Endothelial cell of umbilical vein (primary cell): ENCODE measurements at regions not wholly inside any gene's neighbourhood (a gene's known extent, or its start where the extent isn't known, plus 50 kb on each side); places are given as distances from the start of the nearest gene placed in this dataset.

Experiments
- BruUV-seq: library from RNA; stranded (reverse); fragments of 400-500 nt; replicated peaks from 2 replicates; lab custom pipeline; 2021; lab: Mats Ljungman, UMichigan
- CTCF ChIA-PET: fragments of 300-600, 350-600 bp; sonication (Branson Sonifier 250); formaldehyde crosslinking; loops from one replicate; lab custom pipeline; 2021; ENCODE audit warnings: antibody characterized with exemption, inconsistent platforms; lab: Charles Lee
- POLR2A ChIA-PET: fragments of 300-600, 350-600 bp; sonication (Branson Sonifier 250); formaldehyde crosslinking; loops from one replicate; lab custom pipeline; 2021; ENCODE audit warnings: antibody characterized with exemption, inconsistent platforms; lab: Charles Lee
- DNase-seq: peaks from one replicate; pipeline ENCODE4 v3.0.0-alpha.2; 2011; ENCODE audit warnings: low read depth, low spot score
- FAIRE-seq: peaks from 2 replicates; lab custom pipeline; 2011; peaks lifted over from hg19 to GRCh38; lab: Jason Lieb, UNC
- H2AFZ ChIP-seq: 2 replicates; pipeline ENCODE4 v1.6.0; 2012; ENCODE audit warnings: low read depth, low read length, control low read depth, inconsistent platforms
- H3K27ac ChIP-seq: 2 replicates; pipeline ENCODE4 v1.5.1; 2011; ENCODE audit warnings: low read depth, mild to moderate bottlenecking, control low read depth, low read length, moderate library complexity; ENCODE audit not compliant: insufficient read depth
- H3K27me3 ChIP-seq, 2 experiments: 2 replicates each; pipeline versions ENCODE4 v1.6.0 to v1.6.1; 2011; ENCODE audit warnings: low read length in 2 of 2, mixed read lengths in 1 of 2; ENCODE audit not compliant: control insufficient read depth in 2 of 2, insufficient read depth in 2 of 2
- H3K36me3 ChIP-seq, 2 experiments: 2 replicates in 1 of 2; 3 replicates in 1 of 2; pipeline ENCODE4 v1.5.1; 2011; ENCODE audit warnings: low read length in 2 of 2, mild to moderate bottlenecking in 1 of 2, moderate library complexity in 1 of 2; ENCODE audit not compliant: control insufficient read depth in 2 of 2, insufficient read depth in 2 of 2; ENCODE audit errors: extremely low read depth in 1 of 2
- H3K4me1 ChIP-seq: 3 replicates; pipeline ENCODE4 v1.5.1; 2011; ENCODE audit warnings: mild to moderate bottlenecking, low read length; ENCODE audit not compliant: control insufficient read depth, insufficient read depth; ENCODE audit errors: extremely low read depth
- H3K4me2 ChIP-seq: 2 replicates; pipeline ENCODE4 v1.6.1; 2011; ENCODE audit warnings: low read length, control low read depth, mixed read lengths; ENCODE audit not compliant: insufficient read depth
- H3K4me3 ChIP-seq, 3 experiments: fragments of 200-600 bp in 1 of 3; sonication (generic), shearing (Covaris generic) in 1 of 3; replicated peaks in 1 of 3; 2 replicates each; pipeline ENCODE4 v1.5.1; 2011 to 2016; ENCODE audit warnings: control low read depth in 3 of 3, low read length in 3 of 3, mild to moderate bottlenecking in 2 of 3, inconsistent platforms in 1 of 3, low read depth in 1 of 3, moderate library complexity in 1 of 3; ENCODE audit not compliant: insufficient read depth in 1 of 3
- H3K79me2 ChIP-seq: 2 replicates; pipeline ENCODE4 v1.6.0; 2012; ENCODE audit warnings: low read length, inconsistent platforms; ENCODE audit not compliant: control insufficient read depth, insufficient read depth
- H3K9ac ChIP-seq: replicated peaks from 2 replicates; pipeline ENCODE3; 2011; ENCODE audit warnings: low read length, control low read depth; ENCODE audit not compliant: insufficient read depth; ENCODE audit errors: extremely low read depth
- H3K9me1 ChIP-seq: replicated peaks from 3 replicates; pipeline ENCODE4 v1.6.0; 2011; ENCODE audit warnings: mild to moderate bottlenecking, low read length; ENCODE audit not compliant: control insufficient read depth, insufficient read depth; ENCODE audit errors: extremely low read depth
- H3K9me3 ChIP-seq: replicated peaks from 2 replicates; pipeline ENCODE4 v1.5.1; 2012; ENCODE audit warnings: low read length, inconsistent platforms; ENCODE audit not compliant: control insufficient read depth, insufficient read depth
- H4K20me1 ChIP-seq: replicated peaks from 2 replicates; pipeline ENCODE3; 2011; ENCODE audit warnings: mild to moderate bottlenecking, low read length; ENCODE audit not compliant: control insufficient read depth, insufficient read depth; ENCODE audit errors: extremely low read depth
- CTCF ChIP-seq, 2 donors: IDR thresholded peaks; 1 replicate in 1 of 2; 2 replicates in 1 of 2; pipeline ENCODE4 v1.5.1; 2011; ENCODE audit warnings: low read length in 2 of 2, mild to moderate bottlenecking in 2 of 2, moderate library complexity in 2 of 2, control low read depth in 1 of 2, inconsistent platforms in 1 of 2, low read depth in 1 of 2; ENCODE audit not compliant: insufficient read depth in 1 of 2; ENCODE audit errors: extremely low read depth in 1 of 2
- EZH2 ChIP-seq: IDR thresholded peaks from 2 replicates; pipeline ENCODE4 v1.6.1; 2012; ENCODE audit warnings: borderline replicate concordance, low read depth, mild to moderate bottlenecking, moderate library complexity, low read length, inconsistent platforms; ENCODE audit not compliant: severe bottlenecking
- FOS ChIP-seq: IDR thresholded peaks from 2 replicates; pipeline ENCODE4 v1.6.1; 2011; ENCODE audit warnings: mild to moderate bottlenecking, low read length, moderate library complexity, borderline replicate concordance; ENCODE audit not compliant: insufficient read depth
- GATA2 ChIP-seq: IDR thresholded peaks from 2 replicates; pipeline ENCODE4 v1.7.0; 2011; ENCODE audit warnings: low read depth, mild to moderate bottlenecking, moderate library complexity, mixed read lengths, low read length; ENCODE audit not compliant: insufficient read length, insufficient read depth
- JUN ChIP-seq: IDR thresholded peaks from 2 replicates; pipeline ENCODE4 v1.6.1; 2011; ENCODE audit warnings: borderline replicate concordance, low read depth; ENCODE audit not compliant: insufficient read length, insufficient read depth
- MAX ChIP-seq: IDR thresholded peaks from 2 replicates; pipeline ENCODE4 v1.6.1; 2011; ENCODE audit not compliant: insufficient read depth, insufficient read length
- MYC ChIP-seq: IDR thresholded peaks from one replicate; pipeline ENCODE4 v1.6.1; 2011; ENCODE audit warnings: mild to moderate bottlenecking, low read depth, low read length
- POLR2A ChIP-seq: IDR thresholded peaks from 2 replicates; pipeline ENCODE4 v1.6.1; 2012; ENCODE audit warnings: low read depth, mild to moderate bottlenecking, control low read depth, low read length
- POLR2AphosphoS5 ChIP-seq: IDR thresholded peaks from 2 replicates; pipeline ENCODE4 v1.6.1; 2012; ENCODE audit warnings: low read depth, mild to moderate bottlenecking, control low read depth, low read length, moderate library complexity; ENCODE audit not compliant: insufficient read depth
- dilution Hi-C: fragments of 300-500 bp; cut with MboI; formaldehyde crosslinking; loops from one replicate; pipeline ENCODE4 v1.15.0; 2019; ENCODE audit warnings: low sequenced_read_pairs; ENCODE audit not compliant: extremely low pct_ligation_motif_present
- intact Hi-C: fragments of 100-400 bp; cut with micrococcal nuclease; formaldehyde crosslinking; loops from one replicate; pipeline ENCODE4 v1.10.0; 2022

- TF ChIP-seq POLR2A (no peak), POLR2AphosphoS5 (no peak), MAX (no peak), MYC (no peak), GATA2 (no peak), JUN (no peak), CTCF (IDR thresholded peaks at IDR 0.05; ENCODE audit: extremely low read depth in 1 of 2, insufficient read depth in 1 of 2, low read depth in 1 of 2, low read length in 2 of 2) (no peak), FOS (no peak), EZH2 (no peak)
- Histone ChIP-seq H4K20me1 (no peaks in the 10 kb centered on the region), H3K36me3 (no peaks in the 10 kb centered on the region), H3K4me1 (no peaks in the 10 kb centered on the region), H3K4me2 (no peak overlapping the region), H3K9me3 (peaks cover 3% of the 10 kb centered on the region), H3K4me3 (no peak overlapping the region), H3K79me2 (no peaks in the 10 kb centered on the region), H3K9me1 (no peaks in the 10 kb centered on the region), H3K9ac (no peak overlapping the region), H2AFZ (no peak overlapping the region), H3K27me3 (no peaks in the 10 kb centered on the region), H3K27ac (no peak overlapping the region)
- CTCF ChIA-PET, result no interaction called here
- dilution Hi-C loops (no loop called here), intact Hi-C loops (no loop called here)
- no peak for FAIRE-seq
- no peak for DNase-seq
- POLR2A ChIA-PET, result no interaction called here
- no TSS peak for BruUV-seq
Measured at GRCh38 chr18:30616414-30616813, 426.1 kb downstream of the DSC3 start.
